DND-41 (cell line): ENCODE measurements at regions not wholly inside any gene's neighbourhood (a gene's known extent, or its start where the extent isn't known, plus 50 kb on each side); places are given as distances from the start of the nearest gene placed in this dataset.
"Not testable (repeated sequence)": the region's sequence is repeated elsewhere in the genome, so short reads cannot be mapped to it uniquely, and the experiment has no call there.

Experiments
- ATAC-seq: fragments of 200-7000 bp; cut with Tn5 transposase; 3 replicates; pipeline ENCODE4 v1.9.1; 2021; ENCODE audit warnings: low read depth; ENCODE audit not compliant: insufficient read depth
- DNase-seq: peaks from one replicate; pipeline ENCODE4 v3.0.0-alpha.2; 2020
- H2AFZ ChIP-seq: 2 replicates; pipeline ENCODE4 v1.6.0; 2012; ENCODE audit warnings: low read depth, low read length
- H3K27ac ChIP-seq: 2 replicates; pipeline ENCODE4 v1.5.1; 2012; ENCODE audit warnings: low read length, inconsistent platforms
- H3K27me3 ChIP-seq: fragments of 200-600 bp; sonication (generic); 2 replicates; pipeline ENCODE4 v1.6.0; 2012; ENCODE audit warnings: low read length, mild to moderate bottlenecking, inconsistent platforms; ENCODE audit not compliant: insufficient read depth, poor library complexity
- H3K36me3 ChIP-seq: 2 replicates; pipeline ENCODE4 v1.5.1; 2012; ENCODE audit warnings: low read length, inconsistent platforms; ENCODE audit not compliant: insufficient read depth
- H3K4me1 ChIP-seq: 2 replicates; pipeline ENCODE4 v1.5.1; 2012; ENCODE audit warnings: mild to moderate bottlenecking, low read length; ENCODE audit not compliant: insufficient read depth
- H3K4me2 ChIP-seq: 2 replicates; pipeline ENCODE4 v1.6.0; 2012; ENCODE audit warnings: mild to moderate bottlenecking, moderate library complexity, low read length, inconsistent platforms; ENCODE audit not compliant: insufficient read depth
- H3K4me3 ChIP-seq, 2 experiments: fragments of 200-600 bp in 1 of 2; shearing (Covaris generic) in 1 of 2; 2 replicates each; pipeline ENCODE4 v1.5.1; 2012 to 2016; ENCODE audit warnings: inconsistent platforms in 2 of 2, low read length in 2 of 2, mild to moderate bottlenecking in 2 of 2, low read depth in 1 of 2, moderate library complexity in 1 of 2
- H3K79me2 ChIP-seq: 2 replicates; pipeline ENCODE4 v1.6.0; 2012; ENCODE audit warnings: low read length, inconsistent platforms; ENCODE audit not compliant: insufficient read depth
- H3K9ac ChIP-seq: 2 replicates; pipeline ENCODE4 v1.6.0; 2012; ENCODE audit warnings: low read depth, mild to moderate bottlenecking, inconsistent platforms, low read length, moderate library complexity
- H3K9me3 ChIP-seq: 2 replicates; pipeline ENCODE4 v1.5.1; 2012; ENCODE audit warnings: low read length, moderate library complexity, mild to moderate bottlenecking, inconsistent platforms; ENCODE audit not compliant: insufficient read depth, severe bottlenecking
- H4K20me1 ChIP-seq: 2 replicates; pipeline ENCODE4 v1.6.0; 2012; ENCODE audit warnings: low read length; ENCODE audit not compliant: insufficient read depth
- CTCF ChIP-seq: IDR thresholded peaks from 2 replicates; pipeline ENCODE4 v1.5.1; 2012; ENCODE audit warnings: borderline replicate concordance, low read length, moderate library complexity, mild to moderate bottlenecking; ENCODE audit not compliant: poor library complexity, severe bottlenecking; ENCODE audit errors: extremely low read depth
- EZH2 ChIP-seq: IDR thresholded peaks from 3 replicates; pipeline ENCODE4 v1.6.1; 2012; ENCODE audit warnings: borderline replicate concordance, low read depth, mild to moderate bottlenecking, moderate library complexity, low read length, inconsistent platforms; ENCODE audit not compliant: severe bottlenecking

- Histone ChIP-seq H3K9ac (no peak overlapping the region), H3K27ac (no peak overlapping the region), H3K36me3 (no peaks in the 10 kb centered on the region), H3K4me2 (no peak overlapping the region), H3K79me2 (no peaks in the 10 kb centered on the region), H2AFZ (no peak overlapping the region), H3K9me3 (no peaks in the 10 kb centered on the region), H4K20me1 (no peaks in the 10 kb centered on the region), H3K4me3 (no peak overlapping the region), H3K4me1 (no peaks in the 10 kb centered on the region), H3K27me3 (no peaks in the 10 kb centered on the region)
- no peak for DNase-seq
- TF ChIP-seq CTCF (no peak), EZH2 (no peak)
- ATAC-seq: no peak
These were observed 173.5 kb upstream of the SFSWAP start for GRCh38 chr12:131537267-131537958.

- Histone ChIP-seq H3K27ac (no peak overlapping the region), H2AFZ (no peak overlapping the region), H3K4me1 (no peaks in the 10 kb centered on the region), H3K4me2 (no peak overlapping the region), H3K9ac (no peak overlapping the region), H4K20me1 (no peaks in the 10 kb centered on the region), H3K27me3 (no peaks in the 10 kb centered on the region), H3K79me2 (no peaks in the 10 kb centered on the region), H3K9me3 (no peaks in the 10 kb centered on the region), H3K36me3 (no peaks in the 10 kb centered on the region), H3K4me3 (no peak overlapping the region)
- no peak for DNase-seq
- no peak for ATAC-seq
- TF ChIP-seq EZH2 (no peak), CTCF (no peak)
These were observed 171.5 kb upstream of the SFSWAP start for GRCh38 chr12:131539381-131539780.

GRCh38 chr12:131540138-131540623 lies 170.7 kb upstream of the SFSWAP start:
- DNase-seq (no peak), ATAC-seq (no peak)
- no peaks in the 10 kb centered on the region for H3K79me2 ChIP-seq
- H3K9me3 ChIP-seq: no peaks in the 10 kb centered on the region
- no peaks in the 10 kb centered on the region for H3K36me3 ChIP-seq
- H4K20me1 ChIP-seq: no peaks in the 10 kb centered on the region
- no peak overlapping the region for H3K27ac ChIP-seq
- no peak overlapping the region for H3K9ac ChIP-seq
- TF ChIP-seq CTCF (no peak), EZH2 (no peak)
- no peak overlapping the region for H3K4me2 ChIP-seq
- H2AFZ ChIP-seq: no peak overlapping the region
- H3K4me1 ChIP-seq: no peaks in the 10 kb centered on the region
- H3K27me3 ChIP-seq: no peaks in the 10 kb centered on the region
- H3K4me3 ChIP-seq: no peak overlapping the region

- not testable (repeated sequence) for H3K27me3 ChIP-seq, ATAC-seq, H3K4me2 ChIP-seq, H3K27ac ChIP-seq, H2AFZ ChIP-seq, H3K9ac ChIP-seq, H3K4me3 ChIP-seq, H3K79me2 ChIP-seq, H3K4me1 ChIP-seq, DNase-seq, H4K20me1 ChIP-seq, H3K9me3 ChIP-seq, H3K36me3 ChIP-seq
These were observed 169.4 kb upstream of the SFSWAP start for GRCh38 chr12:131541512-131541911.
